ENCODE measurements at regions not wholly inside any gene's neighbourhood (a gene's known extent, or its start where the extent isn't known, plus 50 kb on each side); places are given as distances from the start of the nearest gene placed in this dataset.

DNA sequence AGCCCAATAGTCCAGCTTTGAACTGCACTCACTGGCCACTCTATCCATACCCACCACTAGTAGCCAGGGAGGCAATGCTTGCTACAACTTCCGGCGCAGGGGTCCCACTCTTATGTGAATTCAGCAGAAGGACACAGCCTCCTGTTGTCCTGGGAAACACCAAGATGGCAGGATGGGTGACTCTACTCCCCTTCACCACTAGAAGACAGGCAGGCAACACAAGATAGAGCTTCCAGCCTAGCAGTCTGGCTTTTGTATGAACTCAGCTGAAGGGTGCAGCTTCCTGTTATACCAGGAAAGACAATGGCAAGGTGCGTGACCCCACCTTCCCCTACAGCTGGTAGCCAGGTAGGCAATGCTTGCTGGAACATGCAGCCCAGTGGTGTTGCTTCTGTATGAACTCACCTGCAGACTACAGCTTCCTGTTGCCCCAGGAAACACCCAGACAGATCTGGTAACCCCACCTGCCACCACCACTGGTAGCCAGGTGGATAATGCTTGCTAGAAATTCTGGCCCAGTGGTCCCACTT lies 205.2 kb upstream of the KIRREL3 start:
- TF ChIP-seq POLR2A (IDR thresholded peaks at IDR 0.05), result no peak
- TF ChIP-seq, protein P1, sequence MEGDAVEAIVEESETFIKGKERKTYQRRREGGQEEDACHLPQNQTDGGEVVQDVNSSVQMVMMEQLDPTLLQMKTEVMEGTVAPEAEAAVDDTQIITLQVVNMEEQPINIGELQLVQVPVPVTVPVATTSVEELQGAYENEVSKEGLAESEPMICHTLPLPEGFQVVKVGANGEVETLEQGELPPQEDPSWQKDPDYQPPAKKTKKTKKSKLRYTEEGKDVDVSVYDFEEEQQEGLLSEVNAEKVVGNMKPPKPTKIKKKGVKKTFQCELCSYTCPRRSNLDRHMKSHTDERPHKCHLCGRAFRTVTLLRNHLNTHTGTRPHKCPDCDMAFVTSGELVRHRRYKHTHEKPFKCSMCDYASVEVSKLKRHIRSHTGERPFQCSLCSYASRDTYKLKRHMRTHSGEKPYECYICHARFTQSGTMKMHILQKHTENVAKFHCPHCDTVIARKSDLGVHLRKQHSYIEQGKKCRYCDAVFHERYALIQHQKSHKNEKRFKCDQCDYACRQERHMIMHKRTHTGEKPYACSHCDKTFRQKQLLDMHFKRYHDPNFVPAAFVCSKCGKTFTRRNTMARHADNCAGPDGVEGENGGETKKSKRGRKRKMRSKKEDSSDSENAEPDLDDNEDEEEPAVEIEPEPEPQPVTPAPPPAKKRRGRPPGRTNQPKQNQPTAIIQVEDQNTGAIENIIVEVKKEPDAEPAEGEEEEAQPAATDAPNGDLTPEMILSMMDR (IDR thresholded peaks at IDR 0.05), result peak in 2 of 6 experiments; percentile 31 to 57
- intact Hi-C loops (cut with DNase I), result no loop called here
- no peaks in the 10 kb centered on the region for H3K36me3 ChIP-seq

DNA sequence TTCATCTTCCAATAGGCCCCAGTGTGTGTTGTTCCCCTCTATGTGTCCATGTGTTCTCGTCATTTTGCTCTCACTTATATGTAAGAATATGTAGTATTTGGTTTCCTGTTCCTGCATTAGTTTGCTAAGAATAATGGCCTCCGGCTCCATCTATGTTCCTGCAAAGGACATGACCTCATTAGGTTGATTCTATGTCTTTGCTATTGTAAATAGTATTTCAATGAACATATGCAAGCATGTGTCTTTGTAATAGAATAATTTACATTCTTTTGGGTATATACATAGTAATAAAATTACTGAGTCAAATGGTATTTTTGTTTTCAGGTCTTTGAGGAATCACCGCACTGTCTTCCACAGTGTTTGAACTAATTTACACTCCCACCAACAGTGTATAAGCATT lies 202.9 kb upstream of the KIRREL3 start:
- WGBS, 2 donors, result 19 to 23% methylated on average over 3 of the region's 3 CpGs
- no peak for TF ChIP-seq POLR2A (IDR thresholded peaks at IDR 0.05)
- TF ChIP-seq, protein P1 (IDR thresholded peaks at IDR 0.05), result no peak
- Histone ChIP-seq H3K36me3 (no peaks in the 10 kb centered on the region), H3K27me3 (no peaks in the 10 kb centered on the region), H3K9me3 (peaks cover 0 to 13% (median 0%) of the 10 kb centered on the region in 3 donors), H3K27ac (no peak overlapping the region), H3K4me1 (no peaks in the 10 kb centered on the region), H3K4me3 (no peak overlapping the region)
- DNase-seq, result no peak
- intact Hi-C loops (cut with DNase I), result no loop called here

More for the DNA sequence above, 205.2 kb upstream of the KIRREL3 start:
- H3K4me3 ChIP-seq, result no peak overlapping the region
- peaks cover 0 to 13% (median 0%) of the 10 kb centered on the region in 3 donors for H3K9me3 ChIP-seq
- DNase-seq, result no peak
- H3K27ac ChIP-seq, result peak overlapping the region in 1 of 4 donors; percentile 1
- WGBS, 2 donors, result 57% methylated on average over 1 of the region's 3 CpGs; no CpG with 5 or more reads in 1 of the 2 donors
- no peaks in the 10 kb centered on the region for H3K27me3 ChIP-seq
- no peaks in the 10 kb centered on the region for H3K4me1 ChIP-seq

DNA sequence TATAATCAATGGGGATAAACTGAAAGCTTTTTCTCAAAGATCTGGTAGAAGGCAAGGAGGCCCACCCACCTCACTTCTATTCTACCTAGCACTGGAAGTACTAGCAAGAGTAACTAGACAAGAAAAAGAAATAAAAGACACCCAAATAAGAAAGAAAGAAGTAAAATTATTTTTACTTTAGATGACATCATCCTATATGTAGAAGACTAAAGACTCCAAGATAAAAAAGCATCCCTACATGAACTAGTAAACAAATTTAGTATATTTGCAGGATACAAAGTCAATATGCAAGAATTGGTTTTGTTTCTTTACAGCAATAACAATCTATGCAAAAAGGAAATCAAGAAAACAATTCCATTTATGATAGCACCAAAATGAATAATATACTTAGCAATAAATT lies 201.5 kb upstream of the KIRREL3 start:
- no peak for TF ChIP-seq POLR2A (IDR thresholded peaks at IDR 0.05)
- TF ChIP-seq, protein P1 (IDR thresholded peaks at IDR 0.05), result no peak
- no peak overlapping the region for H3K27ac ChIP-seq
- H3K4me1 ChIP-seq, result no peaks in the 10 kb centered on the region
- peaks cover 0 to 6% (median 0%) of the 10 kb centered on the region in 3 donors for H3K9me3 ChIP-seq
- no peak for DNase-seq
- no peaks in the 10 kb centered on the region for H3K27me3 ChIP-seq
- H3K4me3 ChIP-seq, result no peak overlapping the region
- intact Hi-C loops (cut with DNase I), result no loop called here
- no peaks in the 10 kb centered on the region for H3K36me3 ChIP-seq

DNA sequence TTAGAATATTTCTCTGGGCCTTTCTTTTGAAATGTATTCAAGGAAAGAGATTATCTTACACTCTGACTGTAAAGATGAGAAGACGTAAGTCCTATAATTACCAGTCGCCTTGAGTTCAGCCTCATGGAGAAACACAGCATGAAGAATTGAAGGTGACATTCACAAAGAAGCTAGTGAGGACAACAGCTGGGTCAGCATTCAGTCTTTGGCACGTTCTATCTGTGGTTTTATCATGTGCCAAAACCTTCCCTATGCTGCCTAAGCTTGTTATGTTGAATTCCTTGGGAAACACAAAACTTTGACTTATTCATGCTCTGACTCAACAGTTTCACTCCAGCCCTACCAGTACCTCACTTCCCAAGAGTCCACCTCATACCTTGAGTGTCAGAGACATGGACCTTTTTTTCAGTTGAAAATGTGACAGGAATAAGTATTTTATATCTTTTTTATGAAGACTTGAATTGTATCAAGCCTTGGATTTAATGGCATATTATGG lies 198.8 kb upstream of the KIRREL3 start:
- H3K4me3 ChIP-seq, result no peak overlapping the region
- H3K9me3 ChIP-seq, result no peaks in the 10 kb centered on the region
- TF ChIP-seq POLR2A (IDR thresholded peaks at IDR 0.05), result no peak
- TF ChIP-seq, protein P1 (IDR thresholded peaks at IDR 0.05), result no peak
- H3K4me1 ChIP-seq, result no peaks in the 10 kb centered on the region
- no peak for DNase-seq
- no peaks in the 10 kb centered on the region for H3K27me3 ChIP-seq
- WGBS, 2 donors, result 63 to 70% methylated on average over 3 of the region's 3 CpGs
- no peak overlapping the region for H3K27ac ChIP-seq
- H3K36me3 ChIP-seq, result no peaks in the 10 kb centered on the region
- intact Hi-C loops (cut with DNase I), result no loop called here

DNA sequence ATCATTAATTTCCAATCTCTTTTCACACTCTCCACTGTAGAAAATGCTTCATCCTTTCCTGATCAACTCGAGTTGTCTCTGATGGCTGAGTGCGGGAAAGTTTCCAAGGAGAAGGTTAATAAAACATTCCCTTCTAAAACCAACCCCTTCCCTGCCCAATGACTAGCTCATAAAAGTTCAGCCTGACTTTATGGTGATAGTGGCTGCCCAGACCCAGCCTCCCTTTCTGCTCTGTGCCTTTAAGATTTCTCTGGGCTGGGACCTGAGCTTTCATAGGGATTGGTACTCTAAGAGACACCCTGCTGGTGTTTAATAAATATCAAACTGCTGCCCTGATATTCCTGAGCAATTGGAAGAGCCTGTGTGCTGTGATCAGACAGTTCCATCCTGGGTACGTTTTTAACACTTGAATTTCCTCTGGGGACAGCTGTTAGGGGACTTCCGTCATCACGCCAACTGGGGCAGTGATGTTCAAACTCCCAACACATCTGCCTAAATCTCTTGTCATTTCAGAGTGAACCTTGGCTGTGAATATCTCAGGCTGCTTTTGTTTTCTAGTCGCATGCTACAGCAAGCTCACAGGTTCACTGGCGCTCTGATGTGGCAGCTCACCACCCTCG lies 195.0 kb upstream of the KIRREL3 start:
- Histone ChIP-seq H3K27me3 (no peaks in the 10 kb centered on the region), H3K4me1 (no peaks in the 10 kb centered on the region), H3K36me3 (no peaks in the 10 kb centered on the region), H3K9me3 (no peaks in the 10 kb centered on the region), H3K4me3 (no peak overlapping the region), H3K27ac (no peak overlapping the region)
- WGBS, 2 donors, result 42 to 45% methylated on average over 8 of the region's 8 CpGs
- no peak for TF ChIP-seq POLR2A (IDR thresholded peaks at IDR 0.05)
- TF ChIP-seq, protein P1 (IDR thresholded peaks at IDR 0.05), result no peak
- intact Hi-C loops (cut with DNase I), result no loop called here
- no peak for DNase-seq
